GM12874 (cell line): ENCODE measurements at regions not wholly inside any gene's neighbourhood (a gene's known extent, or its start where the extent isn't known, plus 50 kb on each side); places are given as distances from the start of the nearest gene placed in this dataset.

Experiments used
- TF ChIP-seq, protein P1 (sequence below): IDR thresholded peaks from 2 replicates; pipeline ENCODE4 v1.5.1; 2011; ENCODE audit warnings: low read depth, mild to moderate bottlenecking, control low read depth, low read length, moderate library complexity; ENCODE audit not compliant: insufficient read depth

DNA sequence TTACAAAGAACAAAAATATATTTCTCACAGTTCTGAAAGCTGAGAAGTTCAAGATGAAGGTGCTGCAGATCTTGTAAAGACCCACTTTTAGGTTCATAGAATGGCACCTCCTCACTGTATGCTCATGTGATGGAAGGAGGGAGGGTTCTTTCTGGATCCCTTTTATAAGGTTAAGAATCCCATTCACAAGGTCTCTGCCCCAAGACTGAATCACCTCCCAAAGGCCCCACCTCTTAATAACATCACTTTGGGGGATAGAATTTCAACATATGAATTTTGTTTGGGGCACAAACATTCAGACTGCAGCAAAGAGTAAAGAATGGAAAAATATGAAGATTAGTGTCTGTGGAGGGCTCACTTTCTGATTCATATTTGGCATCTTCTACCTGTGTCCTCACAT is 77.1 kb upstream of the PRR16 start:
- TF ChIP-seq, protein P1, sequence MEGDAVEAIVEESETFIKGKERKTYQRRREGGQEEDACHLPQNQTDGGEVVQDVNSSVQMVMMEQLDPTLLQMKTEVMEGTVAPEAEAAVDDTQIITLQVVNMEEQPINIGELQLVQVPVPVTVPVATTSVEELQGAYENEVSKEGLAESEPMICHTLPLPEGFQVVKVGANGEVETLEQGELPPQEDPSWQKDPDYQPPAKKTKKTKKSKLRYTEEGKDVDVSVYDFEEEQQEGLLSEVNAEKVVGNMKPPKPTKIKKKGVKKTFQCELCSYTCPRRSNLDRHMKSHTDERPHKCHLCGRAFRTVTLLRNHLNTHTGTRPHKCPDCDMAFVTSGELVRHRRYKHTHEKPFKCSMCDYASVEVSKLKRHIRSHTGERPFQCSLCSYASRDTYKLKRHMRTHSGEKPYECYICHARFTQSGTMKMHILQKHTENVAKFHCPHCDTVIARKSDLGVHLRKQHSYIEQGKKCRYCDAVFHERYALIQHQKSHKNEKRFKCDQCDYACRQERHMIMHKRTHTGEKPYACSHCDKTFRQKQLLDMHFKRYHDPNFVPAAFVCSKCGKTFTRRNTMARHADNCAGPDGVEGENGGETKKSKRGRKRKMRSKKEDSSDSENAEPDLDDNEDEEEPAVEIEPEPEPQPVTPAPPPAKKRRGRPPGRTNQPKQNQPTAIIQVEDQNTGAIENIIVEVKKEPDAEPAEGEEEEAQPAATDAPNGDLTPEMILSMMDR = no peak

DNA sequence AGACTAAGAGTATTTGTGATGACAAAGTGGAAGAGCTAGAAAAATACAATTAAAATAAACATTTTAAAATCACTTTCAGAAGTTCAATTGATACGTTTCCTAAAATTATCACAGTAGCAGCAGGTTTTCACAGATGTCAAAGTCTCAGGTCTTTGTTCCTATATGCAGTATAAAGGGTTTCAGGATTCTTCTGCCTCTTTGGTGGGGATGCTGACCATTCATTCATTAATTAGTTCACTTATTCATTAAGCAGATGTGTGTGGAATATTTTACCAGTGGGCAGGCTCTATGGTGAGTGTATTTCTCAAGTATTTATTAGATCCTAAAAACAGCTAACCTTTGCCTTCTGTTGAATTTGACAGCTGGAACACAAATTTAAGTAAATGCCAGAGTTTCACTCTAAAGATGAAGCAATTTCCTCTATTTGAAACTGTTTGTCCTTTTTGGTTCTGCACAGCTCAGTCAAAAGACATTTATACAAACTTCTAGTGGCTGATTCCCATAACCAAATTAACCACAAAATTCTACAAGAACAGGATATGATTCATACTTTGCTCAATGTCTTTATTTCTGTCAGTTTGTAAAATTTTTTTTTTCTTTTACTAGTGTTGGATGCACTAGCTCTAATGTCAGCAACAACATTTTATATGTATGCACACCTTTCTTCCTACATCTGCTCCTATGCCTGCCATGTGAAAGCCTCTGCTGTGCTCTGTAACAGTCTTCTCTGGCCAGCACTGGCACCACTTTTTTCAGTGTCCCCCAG is 75.9 kb upstream of the PRR16 start:
- TF ChIP-seq, protein P1 = no peak

DNA sequence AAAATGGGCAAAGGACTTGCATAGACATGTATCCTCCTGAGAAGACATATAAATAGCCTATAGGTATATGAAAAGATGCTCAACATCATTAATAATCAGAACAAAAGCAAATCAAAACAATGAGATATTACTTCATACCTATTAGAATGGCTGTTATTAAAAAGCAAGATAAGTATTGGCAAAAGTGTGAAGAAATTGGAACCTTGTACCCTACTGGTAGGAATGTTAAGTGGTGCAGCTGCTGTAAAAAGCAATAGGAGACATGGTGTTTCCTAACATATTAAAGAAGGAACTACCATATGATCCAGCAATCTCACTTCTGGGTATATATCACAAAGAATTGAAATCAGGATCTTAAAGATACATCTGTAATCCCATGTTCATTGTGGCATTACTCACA is 69.8 kb upstream of the PRR16 start:
- TF ChIP-seq, protein P1 = no peak

DNA sequence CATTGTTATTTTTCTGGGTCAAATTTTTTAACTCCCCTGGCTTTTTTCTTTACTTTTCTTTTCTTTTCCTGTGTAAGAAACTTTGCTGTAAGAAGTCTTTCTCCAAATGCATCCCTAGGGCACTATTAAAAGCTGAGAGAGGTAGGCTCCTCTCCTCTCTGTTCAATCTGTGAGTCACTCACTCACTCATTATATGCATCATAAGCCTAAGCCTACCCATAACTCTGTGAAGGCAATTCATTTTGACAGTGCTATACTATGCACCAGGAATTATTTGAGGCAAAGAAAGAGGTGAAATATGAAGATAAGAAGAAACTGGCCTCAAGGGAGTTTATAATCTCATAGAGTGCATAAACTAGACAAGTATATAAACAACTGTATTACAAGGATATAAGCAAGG is 67.9 kb upstream of the PRR16 start:
- TF ChIP-seq, protein P1 = no peak

DNA sequence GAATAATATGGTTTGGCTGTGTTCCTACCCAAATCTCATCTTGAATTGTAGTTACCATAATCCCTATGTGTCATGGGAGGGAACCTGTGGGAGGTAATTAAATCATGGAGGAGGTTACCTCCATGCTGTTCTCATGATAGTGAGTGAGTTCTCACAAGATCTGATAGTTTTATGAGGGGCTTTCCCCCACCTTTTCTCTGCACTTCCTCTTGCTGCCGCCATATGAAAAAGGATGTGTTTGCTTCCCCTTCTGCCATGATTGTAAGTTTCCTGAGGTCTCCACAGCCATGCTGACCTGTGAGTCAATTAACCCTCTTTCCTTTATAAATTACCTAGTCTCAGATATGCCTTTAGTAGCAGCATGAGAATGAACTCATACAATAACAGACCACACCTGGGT is 63.7 kb upstream of the PRR16 start:
- TF ChIP-seq, protein P1 = no peak

DNA sequence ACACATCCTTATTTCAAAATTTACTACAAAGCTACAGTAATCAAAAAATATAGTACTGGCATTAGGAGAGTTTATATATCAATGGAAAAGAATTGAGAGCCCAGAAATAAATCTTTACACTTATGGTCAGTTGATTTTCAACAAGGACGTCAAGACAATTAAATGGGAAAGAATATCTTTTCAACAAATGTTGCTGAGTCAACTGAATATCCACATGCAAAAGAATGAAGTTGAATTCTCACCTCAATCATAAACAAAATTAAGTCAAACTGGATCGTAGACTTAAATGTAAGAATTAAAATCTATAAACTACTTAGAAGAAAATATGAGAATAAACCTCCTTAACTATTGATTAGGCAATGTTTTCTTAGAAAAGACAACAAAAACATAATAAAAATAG is 61.5 kb upstream of the PRR16 start:
- TF ChIP-seq, protein P1 = no peak

DNA sequence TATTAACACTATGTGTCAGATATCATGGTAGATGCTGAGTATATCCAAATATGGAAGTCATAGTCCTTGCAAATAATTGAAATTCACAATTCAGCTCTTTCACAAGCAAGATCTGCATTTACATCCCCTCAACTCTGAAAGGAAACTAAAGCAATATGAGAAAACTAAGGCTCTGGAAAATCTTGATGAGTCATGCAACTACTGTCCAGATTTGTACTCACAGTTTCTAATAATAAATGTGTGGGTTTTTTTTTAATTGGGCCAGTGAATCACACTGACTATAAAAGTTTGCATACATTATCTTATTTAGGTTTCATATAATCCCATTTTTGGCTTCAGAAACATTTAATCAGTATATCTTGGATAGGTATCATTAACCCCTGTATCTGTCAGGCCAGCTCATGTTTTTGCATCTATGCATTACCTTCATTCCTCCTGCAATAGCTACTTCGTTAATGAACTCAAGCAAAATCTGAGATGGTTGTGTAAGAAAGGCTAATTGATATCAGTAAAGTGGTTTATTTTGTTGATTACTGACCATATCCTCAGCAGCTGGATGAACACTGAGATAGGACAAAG is 58.7 kb upstream of the PRR16 start:
- TF ChIP-seq, protein P1 = no peak
